Left ventricle myocardium superior (tissue), 1 donor: ENCODE measurements at regions not wholly inside any gene's neighbourhood (a gene's known extent, or its start where the extent isn't known, plus 50 kb on each side); places are given as distances from the start of the nearest gene placed in this dataset.

Experiments
- ATAC-seq: fragments of 200-7000 bp; cut with Tn5 transposase; one replicate; pipeline ENCODE4 v1.9.1; 2020; ENCODE audit warnings: mild to moderate bottlenecking, moderate library complexity
- DNase-seq: peaks from one replicate; pipeline ENCODE4 v3.0.0-alpha.2; 2020
- intact Hi-C: fragments of 100-400 bp; cut with micrococcal nuclease; formaldehyde crosslinking; loops from one replicate; pipeline ENCODE4 v1.11.0; 2022
- donor health status: DM: no; HTN: yes; CAD: no; lungs with severe emphysema.

GRCh38 chr4:54527532-54527931 is 130.2 kb upstream of the KIT start:
- intact Hi-C loops: no loop called here
- no peak for ATAC-seq

GRCh38 chr4:54539500-54540029 is 118.2 kb upstream of the KIT start:
- ATAC-seq (peak; percentile 98), DNase-seq (peak; percentile 79)
- intact Hi-C loops: no loop called here

More at GRCh38 chr4:54527532-54527931, 130.2 kb upstream of the KIT start:
- no peak for DNase-seq

- intact Hi-C loops: no loop called here
- no peak for ATAC-seq
- no peak for DNase-seq
Measured at GRCh38 chr4:54540931-54541330, 116.8 kb upstream of the KIT start.

- no peak for ATAC-seq
- no peak for DNase-seq
- intact Hi-C loops: no loop called here
Measured at GRCh38 chr4:54541426-54542118, 116.2 kb upstream of the KIT start.

- no peak for DNase-seq
- no peak for ATAC-seq
- intact Hi-C loops: no loop called here
Measured at GRCh38 chr4:54542119-54542438, 115.7 kb upstream of the KIT start.

- no peak for DNase-seq
- no peak for ATAC-seq
- intact Hi-C loops: no loop called here
Measured at GRCh38 chr4:54542540-54543041, 115.2 kb upstream of the KIT start.

GRCh38 chr4:54543088-54543795 is 114.5 kb upstream of the KIT start:
- ATAC-seq (no peak), DNase-seq (no peak)
- intact Hi-C loops: no loop called here

- DNase-seq (no peak), ATAC-seq (no peak)
- intact Hi-C loops: no loop called here
Measured at GRCh38 chr4:54545663-54546424, 111.9 kb upstream of the KIT start.

GRCh38 chr4:54547299-54548097 is 110.3 kb upstream of the KIT start:
- ATAC-seq (no peak), DNase-seq (no peak)
- intact Hi-C loops: no loop called here

GRCh38 chr4:54548098-54548620 is 109.6 kb upstream of the KIT start:
- intact Hi-C loops: no loop called here
- no peak for DNase-seq
- ATAC-seq: no peak

- intact Hi-C loops: no loop called here
- no peak for DNase-seq
- ATAC-seq: no peak
Measured at GRCh38 chr4:54548831-54549460, 108.8 kb upstream of the KIT start.

- ATAC-seq: peak; percentile 66
- peak; percentile 30 for DNase-seq
- intact Hi-C loops: no loop called here
Measured at GRCh38 chr4:54550395-54551171, 107.2 kb upstream of the KIT start.

- intact Hi-C loops: no loop called here
- no peak for ATAC-seq
Measured at GRCh38 chr4:54553001-54553400, 104.8 kb upstream of the KIT start.

GRCh38 chr4:54554339-54554990 is 103.3 kb upstream of the KIT start:
- DNase-seq (no peak), ATAC-seq (peak; percentile 30)
- intact Hi-C loops: no loop called here

More at GRCh38 chr4:54553001-54553400, 104.8 kb upstream of the KIT start:
- no peak for DNase-seq

- intact Hi-C loops: no loop called here
- DNase-seq (no peak), ATAC-seq (no peak)
Measured at GRCh38 chr4:54556051-54556450, 101.7 kb upstream of the KIT start.

- ATAC-seq (no peak), DNase-seq (no peak)
- intact Hi-C loops: no loop called here
Measured at GRCh38 chr4:54556587-54556986, 101.2 kb upstream of the KIT start.
